Activated T-cell treated with anti-CD3 and anti-CD28 coated beads for 48 hours (primary cell): ENCODE measurements at regions not wholly inside any gene's neighbourhood (a gene's known extent, or its start where the extent isn't known, plus 50 kb on each side); places are given as distances from the start of the nearest gene placed in this dataset.

Experiments
- DNase-seq: peaks from one replicate; pipeline ENCODE4 v3.0.0-alpha.2; 2020; ENCODE audit warnings: low read depth

DNA sequence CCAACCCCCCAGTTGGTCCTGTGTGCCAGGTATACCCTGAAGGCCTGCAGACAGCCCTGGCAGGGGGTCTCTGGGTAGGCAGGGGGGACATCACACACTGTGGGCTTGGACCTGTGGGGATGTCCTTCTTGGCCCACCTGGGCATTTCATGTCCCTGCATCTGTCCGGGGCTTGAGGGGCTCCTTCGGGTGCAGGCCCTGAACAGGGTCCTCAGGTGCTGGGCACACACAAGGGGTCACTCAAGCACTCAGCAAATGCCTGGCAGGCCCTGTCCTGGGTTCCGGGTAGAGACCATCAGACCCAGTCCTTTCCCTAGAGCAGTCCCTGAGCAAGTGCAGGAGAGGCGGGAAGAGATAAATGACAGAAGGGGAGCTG, 70.5 kb upstream of the WNT11 start:
- DNase-seq, result no peak

DNA sequence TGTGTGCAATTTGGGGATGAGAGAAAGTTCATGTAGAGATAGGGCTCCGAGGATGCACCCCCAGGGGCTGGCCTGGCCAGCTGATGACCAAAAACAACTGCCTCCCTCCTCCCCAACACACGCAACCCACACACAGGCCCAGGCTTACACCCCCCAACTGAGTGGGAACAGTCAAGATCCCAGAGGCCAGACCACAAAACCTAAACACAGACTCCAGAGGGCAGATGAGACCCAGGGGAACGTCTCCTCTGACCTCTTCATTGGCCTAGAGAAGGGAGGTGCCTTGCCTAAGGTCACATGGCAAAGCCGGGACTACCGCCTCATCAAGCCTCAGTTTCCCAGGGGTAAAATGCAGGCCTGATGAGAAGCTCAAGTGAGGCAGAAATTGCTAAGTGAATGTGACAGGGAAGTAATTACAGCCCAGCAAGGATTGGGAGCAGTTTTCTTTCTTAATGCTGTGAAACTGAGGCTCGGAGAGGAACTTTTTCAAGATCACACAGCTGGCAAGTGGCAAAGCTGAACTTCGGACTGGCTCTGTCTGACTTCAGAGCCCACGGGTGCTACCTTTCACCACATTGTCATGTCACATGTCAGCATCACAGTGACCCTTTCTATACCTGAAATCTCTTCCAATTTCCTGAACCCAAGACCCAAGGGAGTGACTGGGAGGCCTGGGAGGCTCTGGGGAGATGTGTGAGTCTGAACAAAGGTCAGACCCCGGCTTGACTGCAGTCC, 69.9 kb upstream of the WNT11 start:
- no peak for DNase-seq

DNA sequence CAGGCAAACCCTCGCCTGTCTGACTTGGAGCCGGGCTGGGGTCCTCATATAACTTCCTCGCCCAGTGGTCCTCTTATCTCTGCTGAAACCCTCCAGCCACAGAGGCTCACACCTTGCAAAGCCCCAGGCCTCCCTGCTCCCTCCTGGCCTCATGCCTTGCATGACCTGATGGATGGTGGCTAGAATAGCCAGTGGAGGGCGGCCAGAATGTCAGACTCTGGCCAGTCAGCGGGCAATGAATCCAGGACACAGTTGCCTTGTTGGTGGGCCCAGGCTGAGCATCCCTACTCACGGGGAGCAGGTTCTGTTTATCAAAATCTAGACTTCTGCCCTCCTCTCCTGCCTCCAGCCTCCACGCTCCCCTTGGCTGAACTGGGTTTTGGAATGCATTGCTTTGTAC, 69.1 kb upstream of the WNT11 start:
- no peak for DNase-seq

DNA sequence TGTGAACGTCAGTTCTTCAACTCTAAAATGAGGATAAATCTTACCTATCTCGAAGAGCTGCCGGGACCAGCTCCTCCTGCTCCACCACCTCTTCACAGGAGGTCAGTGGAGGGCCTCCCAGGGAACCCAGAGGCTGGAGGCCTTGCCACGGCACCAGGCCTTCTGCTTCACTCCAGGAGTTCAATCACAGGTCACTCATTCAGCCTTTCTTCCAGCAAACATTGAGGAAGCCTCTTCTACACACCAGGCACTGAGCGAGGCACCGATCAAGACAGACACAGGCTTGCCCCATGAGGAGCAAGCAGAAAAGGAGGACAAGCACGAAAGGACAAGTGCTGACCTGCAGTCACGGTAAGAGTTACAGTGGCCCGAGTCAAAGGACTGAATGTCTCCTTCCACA, 64.8 kb upstream of the WNT11 start:
- DNase-seq, result no peak

DNA sequence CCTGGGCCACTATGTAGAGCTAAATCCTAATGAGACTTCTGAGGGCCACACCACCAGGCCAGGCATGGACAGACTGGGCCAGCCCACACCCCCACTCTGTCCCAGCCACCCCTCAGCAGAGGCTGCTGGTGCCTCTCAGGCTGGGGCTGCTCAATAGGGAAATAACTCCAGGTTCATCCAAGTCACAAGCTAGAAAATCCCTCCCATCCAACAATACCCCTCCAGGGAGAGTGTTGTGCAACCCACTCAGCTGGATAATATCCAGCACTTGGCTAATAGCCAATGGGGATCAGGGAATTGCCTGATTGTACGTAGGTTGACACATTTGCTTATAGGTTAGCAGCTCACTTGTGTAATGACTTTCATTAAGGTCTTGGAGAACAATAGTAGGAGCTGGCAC, 64.1 kb upstream of the WNT11 start:
- DNase-seq, result no peak

DNA sequence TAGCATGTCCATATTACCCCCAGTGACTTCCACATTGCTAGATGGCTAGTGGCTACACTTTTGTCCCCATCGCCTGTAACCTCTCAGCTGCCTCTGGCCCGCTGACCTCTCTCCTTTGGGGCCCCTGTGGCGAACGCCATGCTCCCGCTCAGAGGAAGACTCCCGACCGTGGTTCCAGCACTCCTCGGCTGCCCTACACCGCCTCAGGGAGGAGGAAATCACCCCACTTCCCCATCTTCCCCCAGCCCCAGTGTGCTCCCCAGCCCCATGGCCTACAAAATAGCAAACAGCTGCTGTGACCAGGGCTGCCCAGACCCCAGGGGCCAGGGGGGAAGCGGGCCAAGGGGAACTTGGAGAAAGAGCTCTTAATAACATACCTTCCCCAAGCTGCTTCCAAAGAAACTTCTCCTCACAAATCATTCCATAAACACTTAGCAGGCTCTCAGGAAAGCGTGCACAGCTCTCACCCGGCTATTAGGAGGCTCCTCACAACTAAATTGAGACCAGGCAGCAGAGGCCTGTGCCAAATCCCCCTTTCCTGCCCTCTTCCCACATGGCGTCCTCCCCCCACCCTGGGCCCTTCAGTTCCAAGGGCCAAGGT, 63.5 kb upstream of the WNT11 start:
- DNase-seq, result no peak

DNA sequence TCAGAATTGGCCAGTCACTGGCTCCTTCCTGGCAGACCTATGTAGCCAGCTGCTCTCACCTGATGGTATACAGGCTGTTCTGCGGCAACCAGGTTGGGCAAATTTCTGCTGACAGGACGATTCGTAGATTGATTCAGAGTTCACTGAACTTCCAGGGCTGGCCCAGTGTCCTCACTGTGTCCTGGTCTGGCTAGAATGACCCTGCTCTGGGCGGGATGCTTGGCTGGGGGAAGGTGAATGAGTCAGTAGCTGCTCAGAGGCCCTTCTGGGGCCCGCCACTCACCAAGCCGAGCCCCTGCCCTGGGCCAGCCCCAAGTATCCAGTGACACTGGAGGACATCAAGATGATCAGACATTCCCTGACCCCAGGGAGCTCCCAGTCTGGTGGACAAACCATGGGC, 62.9 kb upstream of the WNT11 start:
- DNase-seq, result no peak

DNA sequence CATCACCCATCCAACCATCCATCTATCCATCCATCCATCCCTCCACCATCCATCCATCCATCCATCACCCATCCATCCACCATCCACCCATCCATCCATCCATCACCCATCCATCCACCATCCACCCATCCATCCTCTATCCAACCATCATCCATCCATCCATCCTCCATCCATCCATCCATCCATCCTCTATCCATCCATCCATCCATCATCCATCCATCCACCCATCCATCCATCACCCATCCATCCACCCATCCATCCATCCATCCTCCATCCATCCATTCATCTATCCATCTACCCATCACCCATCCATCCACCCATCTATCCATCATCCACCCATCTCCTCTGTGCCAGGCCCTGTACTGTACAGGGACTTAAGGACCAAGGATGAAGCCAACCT, 62.2 kb upstream of the WNT11 start:
- DNase-seq, result no peak

DNA sequence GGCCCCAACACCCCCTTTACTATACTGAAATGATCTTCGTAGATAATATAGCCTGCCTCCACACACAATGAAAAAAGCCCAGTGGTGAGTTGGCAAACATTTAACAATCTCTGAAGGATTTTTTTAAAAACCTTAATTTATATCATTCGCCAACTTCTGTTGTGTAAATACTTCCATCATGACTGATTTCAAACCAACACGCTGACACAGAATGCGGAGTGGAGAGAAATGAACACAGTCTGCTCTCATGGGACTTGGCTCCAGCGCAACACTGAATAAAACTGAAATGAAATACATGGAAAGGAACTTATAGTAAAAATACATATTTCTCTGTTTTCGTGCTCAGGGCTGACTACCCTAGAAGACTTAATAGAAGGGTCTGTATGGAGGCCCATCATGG, 61.3 kb upstream of the WNT11 start:
- no peak for DNase-seq

DNA sequence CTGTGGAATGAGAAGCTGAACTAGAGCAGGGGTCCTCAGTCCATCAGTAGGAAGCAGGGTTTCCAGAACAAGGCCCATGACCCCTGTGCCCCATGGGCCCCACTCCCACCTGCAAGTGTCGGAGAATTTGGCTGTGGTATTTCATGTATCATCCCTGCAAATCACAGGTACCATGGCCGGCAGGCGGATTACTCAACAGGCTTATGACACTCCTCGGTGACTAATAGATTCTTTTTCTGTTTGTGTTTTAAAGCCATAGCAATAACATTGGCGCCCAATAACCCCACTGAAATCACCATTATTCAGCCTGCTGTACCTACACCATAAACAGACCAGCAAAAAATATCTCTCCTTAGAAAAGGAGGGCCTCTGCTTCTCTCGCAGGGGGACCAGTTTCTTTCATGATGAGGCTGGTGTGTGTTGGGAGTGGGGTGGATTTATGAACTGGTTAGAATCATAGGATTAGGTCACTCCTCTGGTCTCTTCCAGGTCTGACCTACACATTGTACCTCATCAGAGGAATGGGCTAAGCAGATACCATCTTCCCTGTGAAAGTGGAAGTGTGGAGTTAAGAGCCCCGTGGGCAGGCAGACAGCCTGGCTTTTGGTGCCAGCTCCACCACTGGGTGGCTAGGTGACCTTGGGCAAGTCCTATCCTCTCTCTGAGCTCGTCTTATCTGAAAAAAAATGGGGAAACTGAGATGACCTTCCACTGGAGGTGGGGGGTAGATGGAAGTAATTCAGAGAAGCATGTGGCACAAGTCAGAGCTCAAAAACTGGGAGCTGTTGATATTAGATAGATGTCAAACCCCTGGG, 60.2 kb upstream of the WNT11 start:
- DNase-seq, result no peak

DNA sequence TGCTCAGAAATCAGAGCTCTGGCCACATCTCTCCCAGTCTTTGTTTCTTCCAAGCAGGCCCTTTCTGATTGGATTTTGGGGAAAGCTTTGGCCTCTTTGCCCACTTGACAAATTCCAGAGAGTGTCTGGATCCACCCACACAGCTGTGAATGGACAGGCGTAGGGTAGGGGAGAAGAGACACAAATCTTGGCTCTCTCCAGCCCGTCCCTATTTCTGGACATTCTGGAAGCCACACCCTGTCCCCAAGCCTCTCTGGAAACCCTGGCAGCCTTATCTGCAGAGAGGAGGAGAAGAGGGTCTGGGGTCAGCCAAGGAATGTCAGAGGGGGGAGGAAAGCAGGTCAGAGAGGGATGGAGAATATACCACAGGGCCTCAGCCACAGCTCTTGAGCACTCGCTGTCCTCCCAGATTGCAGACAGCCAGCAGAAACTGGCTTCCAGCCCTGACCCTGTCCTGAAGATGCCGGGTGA, 59.5 kb upstream of the WNT11 start:
- no peak for DNase-seq

DNA sequence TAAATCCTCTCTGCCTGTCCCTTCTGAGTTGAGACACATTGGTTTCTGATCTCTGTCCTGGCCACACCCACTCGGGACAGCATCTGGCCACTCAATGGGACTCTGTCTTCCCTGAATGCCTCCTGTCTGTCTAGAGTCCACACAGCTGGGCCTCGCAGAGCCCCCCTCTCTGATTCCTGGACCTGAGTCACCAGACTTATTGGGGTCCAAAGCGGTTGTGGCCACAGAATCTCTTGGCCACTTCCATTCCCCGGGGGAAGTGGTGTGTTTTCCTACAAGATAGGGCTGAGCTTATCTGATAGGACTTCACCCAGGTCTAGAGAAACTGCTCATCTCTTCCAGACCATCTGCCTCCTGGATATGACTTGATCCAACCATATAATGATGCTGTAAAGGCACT, 57.4 kb upstream of the WNT11 start:
- no peak for DNase-seq

DNA sequence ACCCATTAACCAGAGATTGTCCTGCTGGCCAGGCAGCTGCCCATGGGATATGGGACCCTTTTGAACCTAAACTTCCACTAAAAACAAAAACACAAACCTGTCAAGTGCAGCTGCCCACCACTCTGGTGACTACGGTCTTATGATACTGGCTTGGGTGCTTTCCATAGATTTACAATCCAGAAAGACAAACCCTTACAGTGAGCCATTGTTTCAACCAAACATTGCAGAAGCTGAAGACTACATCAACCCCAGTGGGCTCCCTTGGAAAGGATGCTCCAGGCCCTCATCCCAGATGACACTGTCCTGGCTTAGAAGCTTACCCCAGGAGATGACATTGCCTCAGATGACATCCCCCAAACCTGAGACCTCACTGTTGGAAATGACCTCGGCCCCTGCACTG, 56.9 kb upstream of the WNT11 start:
- no peak for DNase-seq

DNA sequence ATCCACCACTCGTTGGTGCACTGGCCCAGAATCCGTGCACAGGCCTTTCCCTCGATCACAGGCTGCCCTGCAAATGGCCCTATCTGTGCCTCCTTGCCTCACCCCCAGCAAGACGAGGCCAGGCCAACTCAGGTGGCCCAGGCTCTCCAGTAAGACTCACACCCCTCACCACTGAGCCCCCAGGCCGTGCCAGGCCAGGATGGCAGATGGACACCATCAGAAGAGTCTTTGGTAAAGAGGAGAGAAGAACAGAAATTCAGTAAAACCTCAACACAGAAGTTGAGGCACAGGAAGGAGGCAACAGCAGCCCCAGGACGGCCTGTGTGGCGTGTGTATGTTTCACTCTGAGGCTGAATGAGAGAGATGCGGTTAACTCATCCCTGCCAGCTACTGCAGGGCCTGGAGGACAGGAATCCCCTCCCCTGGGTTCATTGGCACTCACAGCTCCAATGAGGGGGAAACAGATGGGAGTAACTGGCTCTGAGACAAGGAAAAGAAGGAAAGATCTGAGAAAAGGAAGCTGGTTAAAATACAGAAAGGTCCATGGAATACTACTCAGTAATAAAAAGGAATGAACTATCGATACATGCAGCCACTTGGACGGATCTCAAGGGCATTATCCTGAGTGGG, 54.1 kb upstream of the WNT11 start:
- DNase-seq, result no peak

DNA sequence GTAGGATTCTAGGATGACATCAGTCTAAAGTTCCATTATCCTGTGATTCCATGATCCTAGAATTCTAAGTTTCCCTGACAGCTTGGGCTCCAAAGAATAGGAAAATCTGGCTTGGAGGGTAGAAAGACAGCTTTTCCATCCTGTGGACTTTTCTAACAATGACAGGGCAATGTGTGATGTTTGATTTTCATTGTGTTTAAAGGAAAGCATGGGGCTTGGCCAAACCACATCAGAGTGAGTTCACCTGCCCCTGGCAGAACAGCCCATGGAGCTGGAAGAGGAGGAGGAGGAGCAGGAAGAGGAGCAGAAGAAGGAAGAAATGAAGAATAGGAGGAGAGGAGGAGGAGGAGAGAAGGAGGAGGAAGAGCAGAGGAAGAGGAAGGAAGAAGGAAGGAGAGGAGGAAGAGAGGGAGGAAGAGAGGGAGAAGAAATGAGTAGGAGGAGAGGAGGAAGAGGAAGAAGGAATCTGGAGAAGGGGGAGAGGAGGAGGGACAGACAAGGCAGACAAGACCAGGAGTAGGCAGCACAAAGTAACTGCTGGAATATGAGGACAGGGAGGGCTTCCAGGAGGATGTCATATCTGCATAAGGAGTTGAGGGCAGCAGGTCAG, 53.1 kb upstream of the WNT11 start:
- no peak for DNase-seq

DNA sequence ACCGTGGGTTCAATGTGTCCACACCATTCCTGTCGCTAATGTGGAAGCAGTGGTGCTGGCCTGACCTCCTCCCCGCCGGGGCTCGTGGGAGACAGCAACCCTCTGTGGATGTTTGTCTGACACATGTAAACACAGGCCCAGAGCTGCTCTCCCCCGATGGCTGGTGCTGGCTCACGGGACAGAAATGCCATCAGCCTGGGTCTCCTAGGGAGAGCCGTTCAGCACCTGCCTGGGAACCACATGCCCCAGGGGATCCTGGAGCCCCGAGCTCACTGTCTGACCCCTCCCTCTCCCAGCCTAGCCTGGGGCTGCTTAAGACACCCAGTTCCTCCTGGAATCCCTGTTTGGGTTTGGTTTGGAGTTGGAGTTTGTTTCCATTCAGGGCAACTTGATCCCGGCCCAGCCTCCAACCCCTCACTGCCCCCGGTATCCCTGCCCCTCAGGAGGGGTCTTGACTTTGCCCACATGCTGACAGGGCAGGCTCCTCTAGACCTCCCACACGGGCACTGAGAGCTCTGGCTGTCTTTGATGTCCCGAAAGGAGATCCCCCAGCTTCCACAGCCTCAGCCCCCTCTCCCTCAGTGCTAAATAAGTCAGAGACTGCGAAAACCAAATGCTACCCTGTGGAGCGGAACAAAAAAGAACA, 50.9 kb upstream of the WNT11 start:
- DNase-seq, result no peak

DNA sequence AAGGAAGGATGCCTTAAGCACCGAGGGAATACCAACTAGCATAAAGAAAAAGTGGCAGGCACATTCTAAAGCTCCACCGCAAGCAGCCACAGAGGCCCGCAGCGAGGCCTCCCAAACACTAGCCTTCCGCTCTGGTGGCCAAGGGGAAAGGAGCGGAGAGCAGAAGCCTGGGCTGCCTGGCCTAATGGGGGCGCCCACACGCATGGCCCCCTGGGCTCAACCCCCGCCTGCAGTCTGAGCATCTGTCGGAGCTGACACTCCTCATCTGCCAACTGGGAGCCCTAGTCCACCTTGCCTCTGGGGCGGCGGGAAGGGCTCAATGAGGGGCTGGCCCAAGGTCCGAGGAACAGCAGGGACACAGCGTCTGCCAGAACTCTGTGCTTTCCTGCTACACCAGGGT, 50.1 kb upstream of the WNT11 start:
- no peak for DNase-seq
